CD4-positive, alpha-beta T cell (primary cell): ENCODE measurements at regions not wholly inside any gene's neighbourhood (a gene's known extent, or its start where the extent isn't known, plus 50 kb on each side); places are given as distances from the start of the nearest gene placed in this dataset.

Experiments
- ATAC-seq: fragments of 200-7000 bp; cut with Tn5 transposase; one replicate; pipeline ENCODE4 v1.10.0; 2022; ENCODE audit warnings: mild to moderate bottlenecking; ENCODE audit not compliant: poor library complexity
- CTCF ChIA-PET: fragments of 350-600 bp; sonication (Branson Sonifier 250); formaldehyde crosslinking; loops from one replicate; lab custom pipeline; 2021; ENCODE audit warnings: antibody characterized with exemption, inconsistent platforms; lab: Charles Lee
- POLR2A ChIA-PET: fragments of 350-600 bp; sonication (Branson Sonifier 250); formaldehyde crosslinking; loops from one replicate; lab custom pipeline; 2021; ENCODE audit warnings: antibody characterized with exemption, inconsistent platforms; lab: Charles Lee
- DNase-seq, 14 experiments: peaks; one replicate each; pipeline ENCODE4 v3.0.0-alpha.2; 2013 to 2020; ENCODE audit warnings: mixed read lengths in 2 of 14
- H3K27ac ChIP-seq, 2 donors: one replicate each; pipeline versions ENCODE4 v1.5.1 to v1.7.0; 2013; ENCODE audit warnings: low read length in 2 of 2, low read depth in 1 of 2, mild to moderate bottlenecking in 1 of 2
- H3K27me3 ChIP-seq, 2 experiments: 1 replicate in 1 of 2; 2 replicates in 1 of 2; pipeline versions ENCODE4 v1.6.1 to v1.7.0; 2013; ENCODE audit warnings: low read length in 2 of 2, control low read depth in 1 of 2, mild to moderate bottlenecking in 1 of 2, moderate library complexity in 1 of 2; ENCODE audit not compliant: insufficient read depth in 2 of 2, control insufficient read depth in 1 of 2
- H3K36me3 ChIP-seq: one replicate; pipeline ENCODE4 v1.6.1; 2013; ENCODE audit warnings: low read length, control low read depth; ENCODE audit not compliant: insufficient read depth
- H3K4me1 ChIP-seq: one replicate; pipeline ENCODE4 v1.6.1; 2013; ENCODE audit warnings: low read length, control low read depth; ENCODE audit not compliant: insufficient read depth
- H3K4me3 ChIP-seq: one replicate; pipeline ENCODE4 v1.5.1; 2013; ENCODE audit warnings: mild to moderate bottlenecking, low read length, moderate library complexity
- H3K9me3 ChIP-seq, 2 experiments: 1 replicate in 1 of 2; 2 replicates in 1 of 2; pipeline versions ENCODE4 v1.6.1 to v1.7.0; 2013; ENCODE audit warnings: low read length in 2 of 2, mild to moderate bottlenecking in 2 of 2, control low read depth in 1 of 2, moderate library complexity in 1 of 2; ENCODE audit not compliant: control insufficient read depth in 1 of 2, insufficient read depth in 1 of 2
- H3K27ac Mint-ChIP-seq: one replicate; pipeline ENCODE4 v1.8.0; 2020; ENCODE audit warnings: mixed read lengths
- H3K27me3 Mint-ChIP-seq: one replicate; pipeline ENCODE4 v1.8.0; 2021; ENCODE audit warnings: mixed read lengths
- H3K36me3 Mint-ChIP-seq: one replicate; pipeline ENCODE4 v1.8.0; 2021; ENCODE audit warnings: low read depth, mixed read lengths
- H3K4me1 Mint-ChIP-seq: one replicate; pipeline ENCODE4 v1.8.0; 2021; ENCODE audit warnings: low read depth, mixed read lengths
- H3K4me3 Mint-ChIP-seq: one replicate; pipeline ENCODE4 v1.8.0; 2020; ENCODE audit warnings: mild to moderate bottlenecking, mixed read lengths
- H3K9me3 Mint-ChIP-seq: one replicate; pipeline ENCODE4 v1.8.0; 2020; ENCODE audit warnings: mixed read lengths
- CTCF ChIP-seq: fragments of 200-600 bp; IDR thresholded peaks from one replicate; pipeline ENCODE4 v1.8.0; 2022; ENCODE audit warnings: antibody characterized with exemption, mild to moderate bottlenecking
- intact Hi-C, 2 experiments: fragments of 100-400 bp; cut with DNase I in 1 of 2; cut with micrococcal nuclease in 1 of 2; formaldehyde crosslinking; loops; one replicate each; pipeline versions ENCODE4 v1.15.1 to v1.9.0; 2023 to 2025; cut with DNase I, micrococcal nuclease

- Mint-ChIP-seq H3K9me3 (peaks cover 4% of the 10 kb centered on the region), H3K27ac (no peak overlapping the region), H3K4me3 (no peak overlapping the region), H3K4me1 (no peaks in the 10 kb centered on the region), H3K27me3 (peaks cover 18% of the 10 kb centered on the region), H3K36me3 (no peaks in the 10 kb centered on the region)
- Histone ChIP-seq H3K4me1 (no peaks in the 10 kb centered on the region), H3K36me3 (no peaks in the 10 kb centered on the region), H3K27me3 (peaks cover 0 to 8% of the 10 kb centered on the region in 2 experiments), H3K4me3 (no peak overlapping the region), H3K27ac (no peak overlapping the region), H3K9me3 (no peaks in the 10 kb centered on the region)
- ChIA-PET CTCF (no interaction called here), POLR2A (no interaction called here)
- DNase-seq = no peak
- intact Hi-C loops = no loop called here
- ATAC-seq = no peak
- TF ChIP-seq CTCF = no peak
Observed at GRCh38 chr2:175624211-175624761, 377.8 kb downstream of the LNPK start.

- H3K27ac Mint-ChIP-seq = no peak overlapping the region
- peaks cover 0 to 8% of the 10 kb centered on the region in 2 experiments for H3K27me3 ChIP-seq
- no peak overlapping the region for H3K27ac ChIP-seq
- DNase-seq (no peak), ATAC-seq (no peak)
- H3K9me3 Mint-ChIP-seq = peaks cover 4% of the 10 kb centered on the region
- H3K4me1 Mint-ChIP-seq = no peaks in the 10 kb centered on the region
- H3K4me3 ChIP-seq = no peak overlapping the region
- H3K9me3 ChIP-seq = no peaks in the 10 kb centered on the region
- TF ChIP-seq CTCF = no peak
- intact Hi-C loops = no loop called here
- CTCF ChIA-PET = no interaction called here
- peaks cover 21% of the 10 kb centered on the region for H3K27me3 Mint-ChIP-seq
- no peak overlapping the region for H3K4me3 Mint-ChIP-seq
- no peaks in the 10 kb centered on the region for H3K36me3 Mint-ChIP-seq
- no peaks in the 10 kb centered on the region for H3K36me3 ChIP-seq
- H3K4me1 ChIP-seq = no peaks in the 10 kb centered on the region
- POLR2A ChIA-PET = no interaction called here
Observed at GRCh38 chr2:175621821-175622220, 380.2 kb downstream of the LNPK start.

- ATAC-seq (no peak), DNase-seq (no peak)
- ChIA-PET CTCF (interaction anchor here (0.5 kb wide), 1 partner anchor 31 kb away, joined by 3 read pairs; no protein-coding TSS in a partner anchor), POLR2A (no interaction called here)
- no peak overlapping the region for H3K4me3 Mint-ChIP-seq
- no peak for TF ChIP-seq CTCF
- H3K4me1 Mint-ChIP-seq = no peaks in the 10 kb centered on the region
- Histone ChIP-seq H3K4me1 (no peaks in the 10 kb centered on the region), H3K27me3 (no peaks in the 10 kb centered on the region), H3K9me3 (no peaks in the 10 kb centered on the region), H3K27ac (no peak overlapping the region), H3K36me3 (no peaks in the 10 kb centered on the region), H3K4me3 (no peak overlapping the region)
- intact Hi-C loops = no loop called here
- no peaks in the 10 kb centered on the region for H3K36me3 Mint-ChIP-seq
- H3K9me3 Mint-ChIP-seq = peaks cover 4% of the 10 kb centered on the region
- H3K27ac Mint-ChIP-seq = no peak overlapping the region
- peaks cover 21% of the 10 kb centered on the region for H3K27me3 Mint-ChIP-seq
Observed at GRCh38 chr2:175620106-175620505, 382.0 kb downstream of the LNPK start.
